ENCODE measurements at regions not wholly inside any gene's neighbourhood (a gene's known extent, or its start where the extent isn't known, plus 50 kb on each side); places are given as distances from the start of the nearest gene placed in this dataset.

DNA sequence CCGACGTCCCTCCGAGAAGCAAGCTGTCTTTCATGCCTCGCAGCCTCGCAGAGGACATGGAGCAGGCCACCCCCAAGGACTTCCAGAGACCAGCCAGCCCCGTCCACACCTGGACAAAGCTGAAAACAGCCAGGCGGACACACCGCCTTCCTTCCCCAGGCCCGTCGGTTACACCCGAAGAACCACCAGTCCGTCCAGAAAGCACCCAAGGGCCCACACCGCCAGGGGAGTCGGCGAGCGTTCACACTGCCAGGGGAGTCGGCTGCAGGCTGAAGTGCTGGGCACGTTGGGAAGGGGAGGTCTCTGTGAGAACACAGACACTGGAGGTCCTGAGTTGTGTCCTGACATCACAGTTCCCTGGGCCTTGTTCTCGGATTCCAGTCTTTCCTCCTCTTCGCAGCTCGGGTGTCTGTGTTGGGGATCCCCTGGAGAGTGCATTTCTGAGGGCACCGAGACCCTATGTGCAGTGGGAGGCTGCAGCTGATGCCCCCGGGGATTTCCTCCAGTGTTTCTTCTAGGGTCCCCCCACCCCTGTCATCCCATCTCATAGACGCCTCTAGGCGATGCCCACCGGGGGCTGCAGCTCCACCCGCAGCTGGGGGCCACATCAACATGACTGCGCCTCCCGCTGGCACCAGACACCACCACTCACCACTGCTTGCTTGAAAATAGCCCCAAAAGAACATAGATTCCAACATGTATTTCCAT lies 344.4 kb upstream of the SALL3 start:
- TF ChIP-seq, protein P1, sequence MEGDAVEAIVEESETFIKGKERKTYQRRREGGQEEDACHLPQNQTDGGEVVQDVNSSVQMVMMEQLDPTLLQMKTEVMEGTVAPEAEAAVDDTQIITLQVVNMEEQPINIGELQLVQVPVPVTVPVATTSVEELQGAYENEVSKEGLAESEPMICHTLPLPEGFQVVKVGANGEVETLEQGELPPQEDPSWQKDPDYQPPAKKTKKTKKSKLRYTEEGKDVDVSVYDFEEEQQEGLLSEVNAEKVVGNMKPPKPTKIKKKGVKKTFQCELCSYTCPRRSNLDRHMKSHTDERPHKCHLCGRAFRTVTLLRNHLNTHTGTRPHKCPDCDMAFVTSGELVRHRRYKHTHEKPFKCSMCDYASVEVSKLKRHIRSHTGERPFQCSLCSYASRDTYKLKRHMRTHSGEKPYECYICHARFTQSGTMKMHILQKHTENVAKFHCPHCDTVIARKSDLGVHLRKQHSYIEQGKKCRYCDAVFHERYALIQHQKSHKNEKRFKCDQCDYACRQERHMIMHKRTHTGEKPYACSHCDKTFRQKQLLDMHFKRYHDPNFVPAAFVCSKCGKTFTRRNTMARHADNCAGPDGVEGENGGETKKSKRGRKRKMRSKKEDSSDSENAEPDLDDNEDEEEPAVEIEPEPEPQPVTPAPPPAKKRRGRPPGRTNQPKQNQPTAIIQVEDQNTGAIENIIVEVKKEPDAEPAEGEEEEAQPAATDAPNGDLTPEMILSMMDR (IDR thresholded peaks at IDR 0.05; ENCODE audit: borderline replicate concordance, extremely low read depth, low read length, poor library complexity, severe bottlenecking), result no peak
- TF ChIP-seq EZH2 (IDR thresholded peaks at IDR 0.05; ENCODE audit: borderline replicate concordance, low read depth, low read length, severe bottlenecking), result no peak

Data from DND-41 (cell line).